ENCODE measurements at regions not wholly inside any gene's neighbourhood (a gene's known extent, or its start where the extent isn't known, plus 50 kb on each side); places are given as distances from the start of the nearest gene placed in this dataset.

GRCh38 chr4:59956366-59956765 lies 1243.8 kb upstream of the ADGRL3 start:
- no peak for TF ChIP-seq EZH2 (IDR thresholded peaks at IDR 0.05; ENCODE audit: insufficient read depth, poor library complexity, severe bottlenecking)
- no peak for TF ChIP-seq EZH2phosphoT487 (IDR thresholded peaks at IDR 0.05; ENCODE audit: insufficient read depth, low read depth)

All from GM23248 (cell line).